Left colon (tissue), 2 donors: ENCODE measurements at regions not wholly inside any gene's neighbourhood (a gene's known extent, or its start where the extent isn't known, plus 50 kb on each side); places are given as distances from the start of the nearest gene placed in this dataset.
"Not testable (repeated sequence)": the region's sequence is repeated elsewhere in the genome, so short reads cannot be mapped to it uniquely, and the experiment has no call there.

Source experiments
- ATAC-seq: fragments of 200-7000 bp; cut with Tn5 transposase; one replicate; pipeline ENCODE4 v1.9.1; 2020; ENCODE audit warnings: mild to moderate bottlenecking, moderate library complexity
- DNase-seq, 2 donors: peaks; one replicate each; pipeline ENCODE4 v3.0.0-alpha.2; 2020
- intact Hi-C, 2 donors: fragments of 100-400 bp; cut with DNase I in 1 of 2; cut with micrococcal nuclease in 1 of 2; formaldehyde crosslinking; loops; one replicate each; pipeline versions ENCODE4 v1.11.2 to v1.14.0; 2022; cut with DNase I, micrococcal nuclease
- donor health status: DM: no; HTN: no; CAD: no.
- donor health status: DM: yes; HTN: yes; CAD: no.

GRCh38 chr12:97897881-97898280 lies 435.3 kb downstream of the RMST start:
- not testable (repeated sequence) for ATAC-seq

GRCh38 chr12:97899529-97899928 lies 436.9 kb downstream of the RMST start:
- intact Hi-C loops = no loop called here
- no peak for DNase-seq
- no peak for ATAC-seq

More at GRCh38 chr12:97897881-97898280, 435.3 kb downstream of the RMST start:
- DNase-seq, intact Hi-C loops: not testable (repeated sequence)

GRCh38 chr12:97899956-97900355 lies 437.4 kb downstream of the RMST start:
- intact Hi-C loops = no loop called here
- ATAC-seq (no peak), DNase-seq (no peak)

- intact Hi-C loops = no loop called here
- DNase-seq = no peak
- no peak for ATAC-seq
These were observed 440.8 kb downstream of the RMST start for GRCh38 chr12:97903356-97903755.

GRCh38 chr12:97907504-97907903 lies 444.9 kb downstream of the RMST start:
- ATAC-seq = no peak

GRCh38 chr12:97910559-97910958 lies 448.0 kb downstream of the RMST start:
- intact Hi-C loops = no loop called here
- ATAC-seq = no peak

More at GRCh38 chr12:97907504-97907903, 444.9 kb downstream of the RMST start:
- intact Hi-C loops = no loop called here
- no peak for DNase-seq

GRCh38 chr12:97912943-97913342 lies 450.3 kb downstream of the RMST start:
- intact Hi-C loops = no loop called here
- DNase-seq (no peak), ATAC-seq (no peak)

More at GRCh38 chr12:97910559-97910958, 448.0 kb downstream of the RMST start:
- DNase-seq = no peak

GRCh38 chr12:97921979-97922722 lies 459.5 kb downstream of the RMST start:
- ATAC-seq = no peak
- intact Hi-C loops = no loop called here
- no peak for DNase-seq

GRCh38 chr12:97923546-97923945 lies 460.9 kb downstream of the RMST start:
- intact Hi-C loops = no loop called here
- ATAC-seq = no peak
- DNase-seq = no peak

- DNase-seq (no peak), ATAC-seq (no peak)
- intact Hi-C loops = no loop called here
These were observed 461.5 kb downstream of the RMST start for GRCh38 chr12:97924122-97924521.

- intact Hi-C loops = no loop called here
These were observed 465.4 kb downstream of the RMST start for GRCh38 chr12:97927977-97928376.

GRCh38 chr12:97936165-97936564 lies 473.6 kb downstream of the RMST start:
- DNase-seq (no peak), ATAC-seq (no peak)
- intact Hi-C loops = no loop called here

More at GRCh38 chr12:97927977-97928376, 465.4 kb downstream of the RMST start:
- DNase-seq (no peak), ATAC-seq (no peak)

GRCh38 chr12:97938031-97938430 lies 475.4 kb downstream of the RMST start:
- ATAC-seq = no peak
- DNase-seq = no peak
- intact Hi-C loops = no loop called here

- DNase-seq (no peak), ATAC-seq (no peak)
- intact Hi-C loops = no loop called here
These were observed 476.6 kb downstream of the RMST start for GRCh38 chr12:97939156-97939555.

- ATAC-seq (no peak), DNase-seq (no peak)
- intact Hi-C loops = no loop called here
These were observed 477.5 kb downstream of the RMST start for GRCh38 chr12:97940105-97940504.

- intact Hi-C loops = no loop called here
- no peak for ATAC-seq
- no peak for DNase-seq
These were observed 478.0 kb downstream of the RMST start for GRCh38 chr12:97940629-97941028.

- no peak for ATAC-seq
- DNase-seq = no peak
- intact Hi-C loops = no loop called here
These were observed 479.2 kb downstream of the RMST start for GRCh38 chr12:97941686-97942354.

GRCh38 chr12:97943359-97943758 lies 480.8 kb downstream of the RMST start:
- DNase-seq = no peak
- intact Hi-C loops = no loop called here
- no peak for ATAC-seq

GRCh38 chr12:97944576-97944975 lies 482.0 kb downstream of the RMST start:
- ATAC-seq (no peak), DNase-seq (no peak)
- intact Hi-C loops = no loop called here

GRCh38 chr12:97946701-97947100 lies 484.1 kb downstream of the RMST start:
- no peak for DNase-seq
- intact Hi-C loops = no loop called here
- ATAC-seq = no peak
